GM12873 (cell line): ENCODE measurements at regions not wholly inside any gene's neighbourhood (a gene's known extent, or its start where the extent isn't known, plus 50 kb on each side); places are given as distances from the start of the nearest gene placed in this dataset.

Experiments used
- CTCF ChIP-seq: IDR thresholded peaks from 2 replicates; pipeline ENCODE4 v1.5.1; 2012; ENCODE audit warnings: low read depth, mild to moderate bottlenecking, moderate library complexity, low read length, control low read depth; ENCODE audit not compliant: insufficient read depth; ENCODE audit errors: missing control alignments

- no peak for TF ChIP-seq CTCF
Measured at GRCh38 chr15:58344213-58345070, 87.3 kb upstream of the LIPC start.

GRCh38 chr15:58346361-58346760 lies 85.4 kb upstream of the LIPC start:
- TF ChIP-seq CTCF: no peak

- TF ChIP-seq CTCF: no peak
Measured at GRCh38 chr15:58348095-58348812, 83.5 kb upstream of the LIPC start.

- TF ChIP-seq CTCF: no peak
Measured at GRCh38 chr15:58352026-58352929, 79.5 kb upstream of the LIPC start.

- no peak for TF ChIP-seq CTCF
Measured at GRCh38 chr15:58355382-58355971, 76.3 kb upstream of the LIPC start.

- TF ChIP-seq CTCF: no peak
Measured at GRCh38 chr15:58355973-58356372, 75.8 kb upstream of the LIPC start.
